NCI-H748 treated with DMSO at 0.1 percent for 48 hours (cell line): ENCODE measurements at regions not wholly inside any gene's neighbourhood (a gene's known extent, or its start where the extent isn't known, plus 50 kb on each side); places are given as distances from the start of the nearest gene placed in this dataset.
"Not testable (repeated sequence)": the region's sequence is repeated elsewhere in the genome, so short reads cannot be mapped to it uniquely, and the experiment has no call there.

Source experiments
- DNase-seq: peaks from one replicate; lab custom pipeline; 2025; lab: John Stamatoyannopoulos, UW

- no peak for DNase-seq
These were observed 57.7 kb upstream of the AADACL2 start for GRCh38 chr3:151675858-151676615.

- no peak for DNase-seq
These were observed 59.8 kb upstream of the AADACL2 start for GRCh38 chr3:151673974-151674373.

GRCh38 chr3:151667762-151668161 lies 66.0 kb upstream of the AADACL2 start:
- DNase-seq, result not testable (repeated sequence)

GRCh38 chr3:151660885-151661284 lies 72.8 kb upstream of the AADACL2 start:
- no peak for DNase-seq

DNA sequence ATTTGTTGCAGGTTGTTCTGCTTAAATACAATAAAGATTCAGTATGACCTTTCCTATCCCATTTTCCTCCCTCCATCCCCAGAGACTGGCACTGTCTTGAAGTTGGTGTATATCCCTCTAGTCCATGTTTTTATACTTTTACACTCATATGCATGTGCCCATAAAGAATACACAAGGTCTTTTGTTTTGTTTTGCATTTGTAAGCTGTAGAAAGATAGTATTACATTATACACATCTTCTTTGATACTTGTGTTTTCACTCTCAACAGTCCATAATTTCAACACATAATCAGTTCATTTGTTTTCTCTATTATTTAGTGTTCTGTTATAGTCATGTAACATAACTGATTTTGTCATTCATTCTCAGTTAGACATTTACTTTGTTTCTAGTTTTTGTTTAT lies 88.7 kb upstream of the AADACL2 start:
- no peak for DNase-seq

GRCh38 chr3:151644020-151644620 lies 89.6 kb upstream of the AADACL2 start:
- no peak for DNase-seq

DNA sequence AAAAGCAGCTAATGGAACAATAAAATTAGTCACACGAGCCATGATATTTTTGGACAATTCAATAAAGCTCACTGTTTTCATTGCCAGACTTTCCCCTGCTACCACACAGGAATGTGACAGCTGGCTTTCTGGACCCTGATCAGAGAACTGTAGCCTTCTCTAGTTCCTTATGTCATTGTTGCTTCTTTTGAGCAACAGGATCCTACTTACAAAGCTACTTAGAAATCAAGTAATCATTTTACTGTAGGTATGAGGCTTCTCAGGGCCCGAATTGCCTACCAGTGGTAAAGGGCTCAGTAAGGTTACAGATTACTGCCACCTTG lies 94.3 kb upstream of the AADACL2 start:
- DNase-seq, result no peak

GRCh38 chr3:151638555-151639417 lies 94.9 kb upstream of the AADACL2 start:
- no peak for DNase-seq

DNA sequence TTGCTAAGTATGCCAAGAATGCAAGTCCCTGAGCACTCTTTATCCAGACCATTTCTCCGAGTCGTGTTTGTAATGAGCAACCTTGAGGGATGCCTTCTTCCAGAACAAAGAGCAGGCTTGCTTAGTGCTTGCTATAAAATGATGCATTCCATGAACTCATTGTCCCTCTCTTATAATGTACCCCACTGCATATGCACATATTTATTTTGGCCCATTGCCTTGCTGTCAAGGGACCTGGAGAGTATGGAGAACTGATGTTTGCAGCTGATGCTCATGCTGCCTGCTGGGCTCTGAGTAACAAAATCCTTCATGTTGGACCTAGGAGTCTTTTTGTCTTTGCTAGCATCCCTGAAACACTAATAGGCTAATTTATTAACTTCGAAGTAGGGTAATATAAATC lies 97.8 kb upstream of the AADACL2 start:
- no peak for DNase-seq

DNA sequence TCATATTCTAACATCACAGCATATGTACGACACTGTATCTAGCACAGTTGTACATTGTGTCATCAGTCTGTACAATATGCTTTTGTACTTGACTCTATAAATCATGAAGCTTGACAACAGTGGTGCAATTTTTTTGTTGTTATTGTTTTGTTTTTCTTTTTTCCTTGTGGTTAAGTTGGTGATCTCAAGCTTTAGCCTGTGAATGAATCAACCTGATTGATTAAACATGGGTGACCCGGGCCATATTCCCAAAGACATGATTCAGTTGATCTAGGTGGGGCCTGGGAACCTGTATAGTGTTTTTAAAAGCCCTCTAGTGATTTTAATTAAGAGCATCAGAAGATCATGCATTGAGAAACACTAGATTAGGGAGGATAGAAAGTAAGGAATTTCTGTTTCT lies 101.8 kb upstream of the AADACL2 start:
- no peak for DNase-seq

DNA sequence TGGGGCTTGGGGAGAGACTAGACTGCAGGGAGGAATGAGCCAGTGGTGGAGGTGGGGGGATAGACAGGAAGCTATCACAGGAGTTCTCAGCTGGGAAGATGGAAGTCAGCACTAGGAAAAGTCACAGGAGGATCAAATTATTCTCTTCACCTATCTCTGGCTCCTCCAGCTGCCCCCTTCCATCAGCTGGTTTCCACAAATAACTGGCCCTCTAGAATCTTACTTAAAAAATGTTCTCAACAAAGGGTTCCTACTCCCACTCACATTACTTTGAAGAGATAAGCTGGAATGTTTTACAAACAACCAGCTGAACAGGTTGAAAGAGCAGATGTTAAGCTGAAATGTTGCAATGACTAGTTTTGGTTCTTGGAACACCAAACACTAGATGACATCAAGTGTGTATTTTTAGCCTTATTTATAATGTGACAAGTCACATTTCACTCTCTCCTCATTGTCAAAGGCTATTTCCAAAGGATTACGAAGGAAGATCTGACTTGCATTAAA lies 102.7 kb upstream of the AADACL2 start:
- no peak for DNase-seq

DNA sequence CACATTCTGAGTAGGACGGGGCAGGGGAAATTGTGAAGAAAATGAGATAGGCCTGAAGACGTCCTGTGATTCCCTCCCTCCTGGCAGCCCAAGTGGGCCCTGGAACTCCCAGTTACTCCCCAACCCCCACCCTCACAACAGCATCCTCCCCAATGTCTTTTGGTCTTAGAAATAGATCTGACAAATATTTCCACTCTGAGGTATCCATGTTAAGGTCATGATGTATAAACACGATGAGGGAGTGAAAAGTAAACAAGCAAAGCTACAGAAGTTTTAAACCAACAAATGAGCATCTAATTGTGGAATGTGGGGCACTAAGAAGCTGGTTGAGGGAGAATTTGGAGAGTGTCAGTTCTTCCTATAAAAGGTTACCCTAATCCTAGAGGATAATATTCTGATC lies 103.7 kb upstream of the AADACL2 start:
- no peak for DNase-seq

DNA sequence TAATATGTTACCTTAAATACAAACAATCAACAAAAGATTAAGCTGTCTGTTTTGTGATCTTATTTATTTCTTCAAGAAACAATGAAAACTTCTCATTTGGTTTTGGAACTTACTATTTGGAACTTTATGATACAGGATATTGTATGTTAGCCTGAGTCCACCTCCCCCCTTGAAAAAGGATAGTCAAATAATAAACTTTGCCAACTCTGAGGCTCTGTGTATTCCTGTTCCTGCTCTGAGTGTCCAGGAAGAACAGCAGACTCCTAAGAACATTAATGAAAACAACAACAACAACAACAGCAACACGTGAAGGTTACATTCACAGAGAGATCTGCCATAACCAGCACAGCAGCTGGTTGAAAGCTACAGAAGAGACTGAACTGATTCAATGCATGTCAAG lies 108.1 kb upstream of the AADACL2 start:
- no peak for DNase-seq

- DNase-seq, result no peak
These were observed 108.6 kb upstream of the AADACL2 start for GRCh38 chr3:151625086-151625485.

DNA sequence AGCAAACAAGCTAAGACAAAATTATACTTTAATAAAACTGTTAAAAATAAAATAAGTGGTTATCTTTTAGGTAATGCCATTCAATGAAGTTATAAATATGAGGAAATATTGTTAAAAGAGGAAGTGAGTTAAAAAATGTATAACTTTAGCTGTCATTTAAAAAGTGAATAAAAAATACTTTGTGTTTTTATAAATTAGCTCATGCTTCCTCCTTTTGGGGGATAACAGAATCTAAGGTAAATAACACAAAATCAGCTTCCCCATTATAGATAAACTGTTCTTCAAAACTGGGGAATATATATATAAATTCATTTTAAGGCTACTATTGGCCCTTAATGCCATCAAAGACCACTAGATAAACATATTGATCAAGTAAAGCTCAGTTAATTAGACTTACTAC lies 113.7 kb upstream of the AADACL2 start:
- DNase-seq, result no peak

- no peak for DNase-seq
These were observed 118.3 kb upstream of the AADACL2 start for GRCh38 chr3:151615464-151615863.

DNA sequence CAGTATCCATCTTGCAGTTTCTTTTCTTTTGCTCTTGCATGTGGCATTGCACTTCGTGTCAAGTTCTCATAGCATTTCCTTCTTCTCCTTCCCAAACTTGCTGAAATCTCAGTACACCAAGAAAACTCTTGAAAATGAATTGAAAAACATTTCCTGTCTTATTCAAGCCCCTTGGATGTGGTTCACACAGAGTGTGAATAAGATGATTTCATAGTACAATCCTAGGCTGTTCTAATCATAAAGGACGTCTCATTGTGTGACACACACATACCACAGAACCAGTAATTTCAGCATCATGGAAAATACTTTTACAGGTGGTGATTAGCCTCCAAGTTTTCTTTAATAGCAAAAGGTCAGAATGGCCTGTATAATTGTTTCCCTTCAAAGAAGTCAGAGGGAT lies 121.6 kb upstream of the AADACL2 start:
- DNase-seq, result no peak

- DNase-seq, result no peak
These were observed 122.3 kb upstream of the AADACL2 start for GRCh38 chr3:151611419-151611818.

- DNase-seq, result no peak
These were observed 124.2 kb upstream of the AADACL2 start for GRCh38 chr3:151609491-151609890.

DNA sequence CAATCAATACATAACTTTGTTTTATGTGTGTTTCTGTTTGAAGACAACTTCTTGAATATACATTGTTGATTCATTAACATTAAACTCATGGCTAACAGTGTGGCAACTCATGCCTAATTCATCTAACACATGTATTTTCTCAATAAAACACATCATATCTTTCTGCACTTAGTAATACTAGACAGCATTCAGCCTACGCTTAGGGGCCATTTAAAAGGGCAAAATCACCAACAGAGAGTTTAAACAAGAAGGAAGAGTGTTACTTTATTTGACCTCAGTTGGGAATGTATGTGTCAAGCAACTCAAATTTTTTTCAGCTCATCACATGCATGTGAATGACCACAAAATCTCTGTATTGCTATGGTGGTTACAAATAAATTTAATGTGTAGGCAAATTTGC lies 128.8 kb upstream of the AADACL2 start:
- DNase-seq, result no peak

DNA sequence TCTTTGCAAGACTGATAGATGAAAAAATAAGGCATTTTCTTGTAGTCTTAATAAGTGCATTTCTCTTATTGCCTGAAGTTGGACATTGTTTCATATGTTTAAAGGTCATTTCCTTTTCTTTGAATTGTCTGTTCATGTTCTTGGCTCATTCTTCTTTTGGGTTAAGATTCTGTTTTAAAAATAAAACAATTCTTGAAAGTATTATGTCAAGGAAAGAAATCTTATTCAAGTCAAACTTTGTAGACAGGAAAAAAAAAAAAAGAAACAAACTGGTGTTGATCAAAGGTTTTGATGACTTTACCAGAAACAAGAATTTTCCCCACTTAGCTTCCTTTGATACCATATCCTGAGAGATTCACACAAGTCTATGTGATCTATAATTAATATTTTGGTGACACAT lies 132.9 kb upstream of the AADACL2 start:
- DNase-seq, result no peak

DNA sequence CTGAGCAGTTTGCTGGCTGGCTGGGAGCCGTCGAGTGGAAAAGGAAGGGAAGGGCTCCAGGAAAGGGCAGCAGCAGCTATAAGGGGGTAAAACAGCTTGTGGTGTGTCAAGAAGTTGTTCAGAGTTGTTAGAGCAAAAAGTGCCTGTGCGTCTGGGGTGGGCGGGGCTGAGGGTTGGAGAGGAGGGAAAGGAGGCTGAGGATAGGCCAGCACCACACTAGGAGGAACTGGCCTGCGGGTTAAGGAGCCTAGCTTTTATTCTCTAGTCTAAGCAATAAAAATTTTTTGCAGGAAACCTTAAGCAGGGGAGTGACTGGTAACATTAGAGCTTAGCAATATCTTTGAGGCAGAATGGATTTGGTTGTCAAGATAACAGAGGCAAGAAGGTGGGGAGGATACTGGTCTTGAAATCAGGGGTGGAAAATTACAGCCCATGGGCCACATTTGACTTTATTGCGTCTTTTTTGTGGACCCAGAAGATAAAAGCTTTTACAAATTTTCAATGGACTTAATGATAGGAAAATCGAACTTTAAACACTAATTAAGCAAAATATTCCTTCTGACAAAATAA lies 134.5 kb upstream of the AADACL2 start:
- no peak for DNase-seq

DNA sequence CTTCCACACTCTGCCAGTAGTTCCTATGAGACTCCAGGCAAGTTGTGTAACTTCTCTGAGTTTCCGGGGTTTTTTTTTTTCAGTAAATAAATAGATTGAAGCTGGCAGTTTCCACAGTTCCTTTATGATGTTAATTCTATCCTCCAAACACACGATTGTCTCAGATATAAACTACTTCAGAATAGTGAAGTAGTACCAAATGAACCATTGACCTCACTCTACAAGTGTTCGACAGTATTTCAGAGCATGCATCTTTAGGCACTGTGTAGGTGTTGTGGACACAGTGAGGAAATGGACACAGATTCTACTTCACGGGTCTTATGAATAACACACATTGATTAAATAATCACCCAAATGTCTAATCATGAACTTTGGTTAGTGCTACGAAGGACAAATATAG lies 136.1 kb upstream of the IGSF10 start:
- DNase-seq, result no peak
